ENCODE measurements at regions not wholly inside any gene's neighbourhood (a gene's known extent, or its start where the extent isn't known, plus 50 kb on each side); places are given as distances from the start of the nearest gene placed in this dataset.

GRCh38 chr10:3866332-3866731, 81.3 kb upstream of the KLF6 start:
- TF ChIP-seq CTCF (IDR thresholded peaks at IDR 0.05), result no peak
- no peak for TF ChIP-seq EZH2 (IDR thresholded peaks at IDR 0.05; ENCODE audit: borderline replicate concordance, insufficient read depth, low read depth, low read length, poor library complexity, severe bottlenecking)

Measured in B cell (primary cell).